CD4-positive, alpha-beta T cell treated with Interleukin-4 for 4 hours (primary cell): ENCODE measurements at regions not wholly inside any gene's neighbourhood (a gene's known extent, or its start where the extent isn't known, plus 50 kb on each side); places are given as distances from the start of the nearest gene placed in this dataset.
"Not testable (repeated sequence)": the region's sequence is repeated elsewhere in the genome, so short reads cannot be mapped to it uniquely, and the experiment has no call there.

Source experiments
- DNase-seq: peaks from one replicate; pipeline ENCODE4 v3.0.0-alpha.2; 2020

- no peak for DNase-seq
Observed at GRCh38 chr4:148717988-148718387, 275.8 kb upstream of the NR3C2 start.

GRCh38 chr4:148716431-148717052 is 274.3 kb upstream of the NR3C2 start:
- DNase-seq = no peak

- no peak for DNase-seq
Observed at GRCh38 chr4:148704291-148704690, 262.1 kb upstream of the NR3C2 start.

- DNase-seq = no peak
Observed at GRCh38 chr4:148694702-148695101, 252.5 kb upstream of the NR3C2 start.

GRCh38 chr4:148693913-148694649 is 251.9 kb upstream of the NR3C2 start:
- no peak for DNase-seq

- DNase-seq = no peak
Observed at GRCh38 chr4:148692242-148692641, 250.0 kb upstream of the NR3C2 start.

DNA sequence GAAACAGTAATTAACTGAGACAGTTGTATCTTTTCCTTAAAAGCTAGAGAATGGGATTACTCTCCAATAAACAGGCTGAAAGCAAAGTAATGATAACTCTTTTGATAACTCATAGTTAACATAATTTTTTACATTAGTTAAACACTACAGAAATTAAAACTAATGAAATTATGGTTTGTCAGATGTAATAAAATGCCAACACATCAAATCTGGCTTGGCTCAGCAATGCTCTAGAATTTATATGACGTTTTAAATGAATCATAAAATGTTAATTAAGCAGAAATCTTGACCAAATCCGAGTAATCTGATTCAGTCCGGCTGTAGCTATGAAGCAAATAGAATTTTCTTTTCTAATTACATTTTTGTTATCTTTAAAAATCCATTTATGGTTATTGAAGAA is 244.2 kb upstream of the NR3C2 start:
- no peak for DNase-seq

DNA sequence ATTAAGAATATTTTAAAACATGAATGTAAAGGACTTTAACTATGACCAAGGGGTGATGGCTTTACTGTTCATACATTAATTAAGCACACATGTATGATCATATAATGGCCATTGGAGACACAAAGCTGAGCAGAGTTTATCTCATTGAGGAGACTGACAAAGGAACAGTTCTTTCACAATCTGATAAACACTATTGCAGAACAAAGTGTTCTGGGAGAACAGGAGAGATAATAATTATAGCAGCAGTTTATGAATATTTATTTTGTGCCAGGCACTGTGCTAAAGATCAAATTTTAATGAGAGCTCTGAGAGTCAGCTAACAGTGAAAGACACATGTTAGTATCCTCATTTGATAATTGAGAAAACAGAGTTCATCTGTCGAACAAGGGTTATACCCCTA is 242.4 kb upstream of the NR3C2 start:
- DNase-seq = no peak

GRCh38 chr4:148680884-148681283 is 238.7 kb upstream of the NR3C2 start:
- DNase-seq = no peak

GRCh38 chr4:148676344-148676743 is 234.1 kb upstream of the NR3C2 start:
- DNase-seq = no peak

- no peak for DNase-seq
Observed at GRCh38 chr4:148674876-148675275, 232.7 kb upstream of the NR3C2 start.

GRCh38 chr4:148664636-148665035 is 222.4 kb upstream of the NR3C2 start:
- DNase-seq = no peak

- DNase-seq = no peak
Observed at GRCh38 chr4:148654131-148654530, 211.9 kb upstream of the NR3C2 start.

DNA sequence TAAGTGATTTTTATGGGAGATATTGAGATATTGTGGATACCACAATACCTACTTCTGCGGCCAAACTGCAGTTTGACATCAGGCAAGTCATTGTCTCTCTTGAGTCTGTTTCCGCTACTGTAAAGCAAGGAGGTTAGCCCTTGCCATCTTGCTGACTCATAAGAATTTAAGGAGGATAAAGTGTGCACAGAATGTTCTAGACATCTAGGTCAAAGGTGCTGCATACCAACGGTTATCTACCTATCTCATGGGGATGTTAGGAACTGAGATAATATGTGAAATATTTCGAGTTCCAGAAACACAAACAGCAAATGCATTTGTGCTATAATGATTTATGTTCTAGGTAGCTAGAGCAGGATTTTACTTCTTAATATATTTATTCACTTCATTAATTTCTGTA is 211.5 kb upstream of the NR3C2 start:
- DNase-seq = no peak

DNA sequence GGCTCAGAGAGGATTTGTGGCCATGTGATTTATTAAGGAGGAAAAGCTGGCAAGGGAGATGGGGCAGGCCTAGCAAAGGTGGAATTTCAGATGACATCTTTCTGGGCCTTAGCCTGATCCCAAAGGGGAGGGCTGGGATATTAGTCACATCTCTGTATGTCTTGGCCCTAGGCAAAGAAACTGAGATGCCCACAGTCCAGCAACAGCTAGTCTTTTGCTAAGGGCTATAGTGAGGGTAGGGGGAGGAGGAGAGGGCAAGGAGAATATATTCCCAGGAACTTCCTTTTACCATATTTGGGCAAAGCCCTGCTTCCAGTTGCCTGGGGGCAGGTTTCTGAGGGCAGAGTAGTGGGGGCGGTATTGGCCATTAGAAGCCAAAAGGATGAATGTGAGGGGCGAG is 209.8 kb upstream of the NR3C2 start:
- no peak for DNase-seq

GRCh38 chr4:148649652-148650331 is 207.6 kb upstream of the NR3C2 start:
- no peak for DNase-seq

DNA sequence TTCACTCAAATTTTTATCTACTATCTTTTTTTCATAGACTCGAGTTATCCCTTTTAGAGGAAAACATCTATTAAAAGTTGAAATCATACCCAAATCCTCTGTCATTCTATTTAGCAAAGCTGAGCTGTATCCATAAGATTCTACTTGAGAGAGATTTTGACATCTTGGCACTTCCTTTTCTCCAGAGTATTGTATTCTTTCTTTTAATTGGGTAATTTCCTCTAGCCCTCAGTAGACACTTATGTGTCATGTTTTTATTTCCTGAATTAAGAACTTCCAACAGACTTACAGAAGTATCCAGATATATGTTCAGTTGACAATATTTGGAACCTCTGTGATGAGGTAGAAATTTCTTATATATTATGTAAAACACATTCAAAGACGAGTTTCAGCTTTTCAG is 201.6 kb upstream of the NR3C2 start:
- DNase-seq = no peak

GRCh38 chr4:148642907-148643306 is 200.7 kb upstream of the NR3C2 start:
- no peak for DNase-seq

DNA sequence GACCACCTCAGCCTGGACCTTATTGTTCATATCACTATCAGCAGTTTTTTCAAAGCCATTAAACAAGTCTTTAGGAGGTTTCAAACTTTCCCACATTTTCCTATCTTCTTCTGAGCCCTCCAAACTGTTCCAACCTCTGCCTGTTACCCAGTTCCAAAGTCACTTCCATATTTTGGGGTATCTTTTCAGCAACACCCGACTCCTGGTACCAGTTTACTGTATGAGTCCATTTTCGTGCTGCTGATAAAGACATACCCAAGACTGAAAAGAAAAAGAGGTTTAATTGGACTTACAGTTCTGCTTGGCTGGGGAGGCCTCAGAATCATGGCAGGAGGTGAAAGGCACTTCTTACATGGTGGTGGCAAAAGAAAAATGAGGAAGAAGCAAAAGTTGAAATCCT is 195.9 kb upstream of the NR3C2 start:
- not testable (repeated sequence) for DNase-seq

- DNase-seq = not testable (repeated sequence)
Observed at GRCh38 chr4:148637453-148637852, 195.2 kb upstream of the NR3C2 start.

- DNase-seq = no peak
Observed at GRCh38 chr4:148634476-148634875, 192.3 kb upstream of the NR3C2 start.

GRCh38 chr4:148633720-148634119 is 191.5 kb upstream of the NR3C2 start:
- DNase-seq = no peak

DNA sequence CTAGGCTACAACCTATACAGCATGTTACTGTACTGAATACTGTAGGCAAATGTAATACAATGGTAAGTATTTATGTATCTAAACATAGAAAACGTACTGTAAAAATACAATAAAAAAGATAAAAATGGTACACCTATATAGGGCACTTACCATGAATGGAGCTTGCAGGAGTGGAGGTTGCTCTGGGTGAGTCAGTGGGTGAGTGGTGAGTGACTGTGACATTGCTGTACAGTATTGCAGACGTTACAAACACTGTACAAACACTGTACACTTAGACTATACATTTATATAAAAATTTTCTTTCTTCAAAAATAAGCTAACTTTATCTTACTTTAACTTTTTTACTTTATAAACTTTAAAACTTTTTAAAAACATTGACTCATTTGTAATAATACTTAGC is 190.3 kb upstream of the NR3C2 start:
- no peak for DNase-seq

DNA sequence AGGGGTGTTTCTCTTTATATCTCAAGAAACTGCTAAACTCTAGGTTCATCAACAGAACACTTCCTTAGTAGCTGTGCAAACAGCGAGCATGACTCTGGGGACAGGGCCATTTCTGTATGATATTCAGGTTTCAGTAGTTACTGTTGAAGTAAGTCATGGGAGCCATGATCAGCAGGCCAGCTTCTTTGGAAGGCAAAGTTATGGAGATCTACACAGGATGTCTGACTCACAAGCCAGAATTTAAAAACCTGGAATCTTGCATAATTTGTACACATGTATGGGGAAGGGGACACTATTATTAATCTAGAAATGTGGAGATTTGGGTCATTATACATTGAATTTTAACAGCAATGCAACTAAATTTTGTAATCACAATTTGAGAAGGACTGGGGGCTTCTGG is 187.8 kb upstream of the NR3C2 start:
- DNase-seq = no peak
